ENCODE measurements at regions not wholly inside any gene's neighbourhood (a gene's known extent, or its start where the extent isn't known, plus 50 kb on each side); places are given as distances from the start of the nearest gene placed in this dataset.

- Histone ChIP-seq H3K4me3 (ENCODE audit: low read length) (no peak overlapping the region), H3K4me1 (ENCODE audit: insufficient read depth, low read length) (no peaks in the 10 kb centered on the region; the same call in 1 of the 2 replicates), H3K9me3 (ENCODE audit: insufficient read depth, low read depth, low read length) (no peaks in the 10 kb centered on the region), H3K27ac (ENCODE audit: low read length) (no peak overlapping the region), H3K36me3 (ENCODE audit: insufficient read depth, low read depth, low read length) (no peaks in the 10 kb centered on the region), H3K9ac (ENCODE audit: low read depth, low read length) (no peak overlapping the region), H3K27me3 (ENCODE audit: insufficient read depth, low read length) (no peaks in the 10 kb centered on the region)
Measured at GRCh38 chr1:184299796-184300195, 87.0 kb upstream of the C1orf21 start.

- H3K4me3 ChIP-seq (ENCODE audit: low read length) = no peak overlapping the region
- H3K4me1 ChIP-seq (ENCODE audit: insufficient read depth, low read length) = no peaks in the 10 kb centered on the region; the same call in 1 of the 2 replicates
- H3K27ac ChIP-seq (ENCODE audit: low read length) = no peak overlapping the region
- H3K36me3 ChIP-seq (ENCODE audit: insufficient read depth, low read depth, low read length) = no peaks in the 10 kb centered on the region
- no peak overlapping the region for H3K9ac ChIP-seq (ENCODE audit: low read depth, low read length)
- no peaks in the 10 kb centered on the region for H3K9me3 ChIP-seq (ENCODE audit: insufficient read depth, low read depth, low read length)
- no peaks in the 10 kb centered on the region for H3K27me3 ChIP-seq (ENCODE audit: insufficient read depth, low read length)
Measured at GRCh38 chr1:184300446-184300845, 86.4 kb upstream of the C1orf21 start.

GRCh38 chr1:184301227-184301626 is 85.6 kb upstream of the C1orf21 start:
- Histone ChIP-seq H3K9me3 (ENCODE audit: insufficient read depth, low read depth, low read length) (no peaks in the 10 kb centered on the region), H3K27me3 (ENCODE audit: insufficient read depth, low read length) (no peaks in the 10 kb centered on the region), H3K27ac (ENCODE audit: low read length) (no peak overlapping the region), H3K9ac (ENCODE audit: low read depth, low read length) (no peak overlapping the region), H3K4me3 (ENCODE audit: low read length) (no peak overlapping the region), H3K36me3 (ENCODE audit: insufficient read depth, low read depth, low read length) (no peaks in the 10 kb centered on the region), H3K4me1 (ENCODE audit: insufficient read depth, low read length) (no peaks in the 10 kb centered on the region; the same call in 1 of the 2 replicates)

DNA sequence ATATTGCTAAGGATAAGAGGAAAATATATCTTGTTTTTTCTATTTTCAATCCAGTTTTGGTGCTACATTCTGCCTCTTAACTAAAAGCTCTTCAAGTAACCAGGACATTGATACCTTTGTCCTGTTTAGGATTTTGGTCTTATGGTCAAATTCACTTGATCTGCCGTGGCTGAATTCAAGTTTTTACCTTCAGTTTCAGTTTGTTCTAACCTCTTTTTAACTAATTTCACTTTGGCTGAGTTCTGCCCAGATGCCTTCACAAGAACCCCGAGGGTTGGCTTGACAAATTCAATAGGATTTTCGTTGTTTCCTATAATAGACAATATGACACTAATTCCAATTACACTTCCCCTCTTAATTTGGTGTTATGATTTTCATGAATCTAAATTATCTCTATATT is 84.5 kb upstream of the C1orf21 start:
- Histone ChIP-seq H3K9me3 (ENCODE audit: insufficient read depth, low read depth, low read length) (no peaks in the 10 kb centered on the region), H3K9ac (ENCODE audit: low read depth, low read length) (no peak overlapping the region), H3K36me3 (ENCODE audit: insufficient read depth, low read depth, low read length) (no peaks in the 10 kb centered on the region), H3K4me3 (ENCODE audit: low read length) (no peak overlapping the region), H3K27ac (ENCODE audit: low read length) (no peak overlapping the region), H3K4me1 (ENCODE audit: insufficient read depth, low read length) (no peaks in the 10 kb centered on the region; the same call in 1 of the 2 replicates), H3K27me3 (ENCODE audit: insufficient read depth, low read length) (no peaks in the 10 kb centered on the region)

- no peaks in the 10 kb centered on the region for H3K27me3 ChIP-seq (ENCODE audit: insufficient read depth, low read length)
- no peak overlapping the region for H3K4me3 ChIP-seq (ENCODE audit: low read length)
- no peaks in the 10 kb centered on the region for H3K4me1 ChIP-seq (ENCODE audit: insufficient read depth, low read length)
- H3K27ac ChIP-seq (ENCODE audit: low read length) = no peak overlapping the region
- no peaks in the 10 kb centered on the region for H3K9me3 ChIP-seq (ENCODE audit: insufficient read depth, low read depth, low read length)
- H3K36me3 ChIP-seq (ENCODE audit: insufficient read depth, low read depth, low read length) = no peaks in the 10 kb centered on the region
- no peak overlapping the region for H3K9ac ChIP-seq (ENCODE audit: low read depth, low read length)
Measured at GRCh38 chr1:184310157-184310819, 76.5 kb upstream of the C1orf21 start.

GRCh38 chr1:184311580-184311979 is 75.2 kb upstream of the C1orf21 start:
- Histone ChIP-seq H3K4me1 (ENCODE audit: insufficient read depth, low read length) (no peaks in the 10 kb centered on the region), H3K36me3 (ENCODE audit: insufficient read depth, low read depth, low read length) (no peaks in the 10 kb centered on the region), H3K9ac (ENCODE audit: low read depth, low read length) (no peak overlapping the region), H3K27me3 (ENCODE audit: insufficient read depth, low read length) (no peaks in the 10 kb centered on the region), H3K9me3 (ENCODE audit: insufficient read depth, low read depth, low read length) (no peaks in the 10 kb centered on the region), H3K4me3 (ENCODE audit: low read length) (no peak overlapping the region), H3K27ac (ENCODE audit: low read length) (no peak overlapping the region)

DNA sequence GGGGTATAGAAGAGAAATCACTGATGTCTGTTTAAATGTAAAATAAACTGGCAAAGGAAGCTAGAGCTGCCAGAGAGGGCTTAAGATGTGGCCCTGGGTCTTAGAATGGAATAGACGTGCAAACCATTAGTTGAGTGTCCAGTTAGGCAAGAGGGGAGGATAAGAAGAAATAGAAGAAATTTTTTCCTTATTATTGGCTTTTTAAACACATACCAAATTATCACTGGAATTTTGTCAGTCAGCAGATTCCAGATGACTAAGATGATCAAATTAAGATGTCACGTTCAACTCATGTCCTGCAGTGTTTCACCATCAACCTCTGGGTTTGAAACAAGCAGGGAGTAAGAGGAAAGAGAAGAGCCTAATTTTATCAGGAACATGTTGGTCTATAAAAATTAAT is 71.6 kb upstream of the C1orf21 start:
- Histone ChIP-seq H3K36me3 (ENCODE audit: insufficient read depth, low read depth, low read length) (no peaks in the 10 kb centered on the region), H3K4me1 (ENCODE audit: insufficient read depth, low read length) (no peaks in the 10 kb centered on the region), H3K9me3 (ENCODE audit: insufficient read depth, low read depth, low read length) (no peaks in the 10 kb centered on the region), H3K4me3 (ENCODE audit: low read length) (no peak overlapping the region), H3K27me3 (ENCODE audit: insufficient read depth, low read length) (no peaks in the 10 kb centered on the region), H3K9ac (ENCODE audit: low read depth, low read length) (no peak overlapping the region), H3K27ac (ENCODE audit: low read length) (no peak overlapping the region)

- Histone ChIP-seq H3K36me3 (ENCODE audit: insufficient read depth, low read depth, low read length) (no peaks in the 10 kb centered on the region), H3K4me3 (ENCODE audit: low read length) (no peak overlapping the region), H3K27me3 (ENCODE audit: insufficient read depth, low read length) (no peaks in the 10 kb centered on the region), H3K9ac (ENCODE audit: low read depth, low read length) (no peak overlapping the region), H3K9me3 (ENCODE audit: insufficient read depth, low read depth, low read length) (no peaks in the 10 kb centered on the region), H3K4me1 (ENCODE audit: insufficient read depth, low read length) (peaks cover 7% of the 10 kb centered on the region; the same call in 1 of the 2 replicates), H3K27ac (ENCODE audit: low read length) (no peak overlapping the region)
Measured at GRCh38 chr1:184319879-184320278, 67.0 kb upstream of the C1orf21 start.

DNA sequence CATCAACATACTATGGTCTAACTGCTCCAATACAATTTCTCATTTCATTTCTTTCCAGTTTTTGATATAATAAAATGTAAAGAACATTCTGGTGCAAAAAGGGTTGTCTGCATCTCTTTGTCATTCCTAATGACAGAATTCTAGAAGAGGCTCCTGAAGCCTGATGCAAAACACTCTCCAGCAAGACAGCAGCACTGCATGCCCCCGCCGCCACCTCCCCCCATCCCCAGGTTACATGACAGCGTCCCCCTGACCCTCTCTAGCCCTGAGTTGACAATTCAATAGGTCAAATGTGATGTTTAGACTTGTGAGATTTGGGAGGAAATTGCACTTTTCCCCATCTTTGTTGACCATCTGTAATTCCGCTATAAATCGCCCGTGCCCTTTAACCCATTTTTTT is 64.6 kb upstream of the C1orf21 start:
- Histone ChIP-seq H3K4me1 (ENCODE audit: insufficient read depth, low read length) (peaks cover 7% of the 10 kb centered on the region; the same call in 1 of the 2 replicates), H3K9ac (ENCODE audit: low read depth, low read length) (no peak overlapping the region), H3K27me3 (ENCODE audit: insufficient read depth, low read length) (no peaks in the 10 kb centered on the region), H3K9me3 (ENCODE audit: insufficient read depth, low read depth, low read length) (no peaks in the 10 kb centered on the region), H3K36me3 (ENCODE audit: insufficient read depth, low read depth, low read length) (no peaks in the 10 kb centered on the region), H3K4me3 (ENCODE audit: low read length) (no peak overlapping the region), H3K27ac (ENCODE audit: low read length) (no peak overlapping the region)

- Histone ChIP-seq H3K4me1 (ENCODE audit: insufficient read depth, low read length) (peaks cover 7% of the 10 kb centered on the region; the same call in 1 of the 2 replicates), H3K9me3 (ENCODE audit: insufficient read depth, low read depth, low read length) (no peaks in the 10 kb centered on the region), H3K9ac (ENCODE audit: low read depth, low read length) (no peak overlapping the region), H3K36me3 (ENCODE audit: insufficient read depth, low read depth, low read length) (no peaks in the 10 kb centered on the region), H3K27me3 (ENCODE audit: insufficient read depth, low read length) (no peaks in the 10 kb centered on the region), H3K4me3 (ENCODE audit: low read length) (no peak overlapping the region), H3K27ac (ENCODE audit: low read length) (no peak overlapping the region)
Measured at GRCh38 chr1:184324972-184325371, 61.9 kb upstream of the C1orf21 start.

GRCh38 chr1:184326278-184326677 is 60.6 kb upstream of the C1orf21 start:
- Histone ChIP-seq H3K4me1 (ENCODE audit: insufficient read depth, low read length) (peaks cover 7% of the 10 kb centered on the region; the same call in 1 of the 2 replicates), H3K27ac (ENCODE audit: low read length) (no peak overlapping the region), H3K9me3 (ENCODE audit: insufficient read depth, low read depth, low read length) (no peaks in the 10 kb centered on the region), H3K9ac (ENCODE audit: low read depth, low read length) (no peak overlapping the region), H3K4me3 (ENCODE audit: low read length) (no peak overlapping the region), H3K36me3 (ENCODE audit: insufficient read depth, low read depth, low read length) (no peaks in the 10 kb centered on the region), H3K27me3 (ENCODE audit: insufficient read depth, low read length) (no peaks in the 10 kb centered on the region)

DNA sequence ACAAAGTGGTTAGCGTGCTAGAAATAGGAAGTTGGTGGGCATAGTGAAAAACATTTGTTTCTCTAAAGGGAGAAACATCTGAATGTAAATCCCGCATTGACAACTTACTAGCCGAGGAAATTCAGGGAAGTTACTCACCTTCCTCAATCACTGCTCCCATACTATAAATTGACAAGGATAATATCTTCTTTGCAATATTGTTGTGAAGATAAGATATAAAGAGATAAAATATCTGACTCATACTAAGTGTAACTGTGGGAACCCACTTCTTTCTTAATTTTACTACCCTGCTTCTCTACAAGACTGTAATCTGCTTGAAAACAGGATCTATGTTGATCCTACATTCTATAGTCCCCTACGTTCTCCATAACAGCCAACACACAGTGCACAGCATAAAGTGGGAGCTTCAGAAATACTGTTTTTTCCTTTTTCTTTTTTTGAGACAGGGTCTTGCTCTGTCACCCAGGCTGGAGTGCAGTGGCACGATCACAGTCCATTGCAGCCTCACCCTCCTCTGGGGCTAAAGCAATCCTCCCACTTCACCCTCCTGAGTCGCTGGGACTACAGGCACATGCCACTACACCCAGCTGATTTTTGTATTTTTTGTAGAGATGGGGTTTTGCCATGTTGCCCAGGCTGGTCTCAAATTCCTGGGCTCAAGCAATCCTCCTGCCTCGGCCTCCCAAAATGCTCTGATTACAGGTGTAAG is 57.4 kb upstream of the C1orf21 start:
- no peak overlapping the region for H3K4me3 ChIP-seq (ENCODE audit: low read length)
- H3K36me3 ChIP-seq (ENCODE audit: insufficient read depth, low read depth, low read length) = no peaks in the 10 kb centered on the region
- no peak overlapping the region for H3K27ac ChIP-seq (ENCODE audit: low read length)
- no peaks in the 10 kb centered on the region for H3K27me3 ChIP-seq (ENCODE audit: insufficient read depth, low read length)
- H3K4me1 ChIP-seq (ENCODE audit: insufficient read depth, low read length) = no peaks in the 10 kb centered on the region
- H3K9ac ChIP-seq (ENCODE audit: low read depth, low read length) = no peak overlapping the region
- 0 out of 2 replicates have a peak, but pooled peaks cover 3% of the 10 kb centered on the region for H3K9me3 ChIP-seq (ENCODE audit: insufficient read depth, low read depth, low read length)
